Epithelial cell of proximal tubule (primary cell): ENCODE measurements at regions not wholly inside any gene's neighbourhood (a gene's known extent, or its start where the extent isn't known, plus 50 kb on each side); places are given as distances from the start of the nearest gene placed in this dataset.

Experiments used
- DNase-seq: peaks from one replicate; pipeline ENCODE4 v3.0.0-alpha.2; 2011; ENCODE audit warnings: low read depth
- H3K4me3 ChIP-seq: 2 replicates; pipeline ENCODE4 v1.5.1; 2011; ENCODE audit warnings: low read depth, mild to moderate bottlenecking, low read length
- CTCF ChIP-seq: conservative IDR thresholded peaks from 2 replicates; pipeline ENCODE4 v1.5.1; 2012; ENCODE audit warnings: low read depth, mild to moderate bottlenecking, low read length

- DNase-seq, result no peak
- H3K4me3 ChIP-seq, result no peak overlapping the region
- TF ChIP-seq CTCF, result no peak
These were observed 567.2 kb downstream of the CCSER2 start for GRCh38 chr10:84895541-84895940.

- H3K4me3 ChIP-seq, result no peak overlapping the region
- no peak for TF ChIP-seq CTCF
- DNase-seq, result no peak
These were observed 568.5 kb downstream of the CCSER2 start for GRCh38 chr10:84896909-84897308.

GRCh38 chr10:84899268-84899667 lies 570.9 kb downstream of the CCSER2 start:
- H3K4me3 ChIP-seq, result no peak overlapping the region
- TF ChIP-seq CTCF, result no peak
- DNase-seq, result no peak

GRCh38 chr10:84900141-84900540 lies 571.8 kb downstream of the CCSER2 start:
- no peak overlapping the region for H3K4me3 ChIP-seq
- DNase-seq, result no peak
- TF ChIP-seq CTCF, result no peak

GRCh38 chr10:84901885-84902284 lies 573.5 kb downstream of the CCSER2 start:
- no peak for TF ChIP-seq CTCF
- no peak for DNase-seq

GRCh38 chr10:84902553-84902952 lies 574.2 kb downstream of the CCSER2 start:
- TF ChIP-seq CTCF, result no peak
- DNase-seq, result no peak
- no peak overlapping the region for H3K4me3 ChIP-seq

More at GRCh38 chr10:84901885-84902284, 573.5 kb downstream of the CCSER2 start:
- no peak overlapping the region for H3K4me3 ChIP-seq

GRCh38 chr10:84903320-84903719 lies 574.9 kb downstream of the CCSER2 start:
- DNase-seq, result no peak
- no peak for TF ChIP-seq CTCF
- H3K4me3 ChIP-seq, result no peak overlapping the region
